ENCODE measurements at regions not wholly inside any gene's neighbourhood (a gene's known extent, or its start where the extent isn't known, plus 50 kb on each side); places are given as distances from the start of the nearest gene placed in this dataset.

- TF ChIP-seq EZH2 (optimal IDR thresholded peaks at IDR 0.05; ENCODE audit: low read depth, low read length) (no peak), CTCF (IDR thresholded peaks at IDR 0.05; ENCODE audit: low read length) (no peak)
These were observed 1039.1 kb upstream of the INTU start for GRCh38 chr4:126593626-126594025.
